GM12801 (cell line): ENCODE measurements at regions not wholly inside any gene's neighbourhood (a gene's known extent, or its start where the extent isn't known, plus 50 kb on each side); places are given as distances from the start of the nearest gene placed in this dataset.

ENCODE experiments used
- CTCF ChIP-seq: IDR thresholded peaks from one replicate; pipeline ENCODE4 v1.5.1; 2011; ENCODE audit warnings: control low read depth; ENCODE audit not compliant: insufficient read length; ENCODE audit errors: extremely low read depth

- TF ChIP-seq CTCF, result no peak
Measured at GRCh38 chr3:159911664-159912037, 77.0 kb upstream of the IL12A start.

- no peak for TF ChIP-seq CTCF
Measured at GRCh38 chr3:159913712-159914414, 74.8 kb upstream of the IL12A start.

GRCh38 chr3:159914426-159914825, 74.2 kb upstream of the IL12A start:
- no peak for TF ChIP-seq CTCF

GRCh38 chr3:159916052-159916451, 72.6 kb upstream of the IL12A start:
- TF ChIP-seq CTCF, result no peak

GRCh38 chr3:159917141-159917540, 71.5 kb upstream of the IL12A start:
- no peak for TF ChIP-seq CTCF

GRCh38 chr3:159919873-159920272, 68.8 kb upstream of the IL12A start:
- no peak for TF ChIP-seq CTCF

GRCh38 chr3:159922193-159922840, 66.3 kb upstream of the IL12A start:
- no peak for TF ChIP-seq CTCF
